Stomach (tissue), 8 donors: ENCODE measurements at regions not wholly inside any gene's neighbourhood (a gene's known extent, or its start where the extent isn't known, plus 50 kb on each side); places are given as distances from the start of the nearest gene placed in this dataset.

Source experiments
- DNase-seq, 2 donors: peaks; one replicate each; pipeline versions ENCODE4 v3.0.0 to v3.0.0-alpha.2; 2013 to 2019
- H3K27ac ChIP-seq, 5 donors: fragments of 200-600 bp in 4 of 5; sonication (generic) in 4 of 5; one replicate each; pipeline ENCODE4 v1.5.1; 2013 to 2019; ENCODE audit warnings: mild to moderate bottlenecking in 1 of 5, moderate library complexity in 1 of 5
- H3K27me3 ChIP-seq, 3 donors: fragments of 200-600 bp; sonication (generic); one replicate each; pipeline ENCODE4 v1.5.1; 2017 to 2019; ENCODE audit warnings: mixed run types in 1 of 3
- H3K36me3 ChIP-seq, 4 donors: fragments of 200-600 bp; sonication (generic); 1 replicate in 3 of 4; 2 replicates in 1 of 4; pipeline ENCODE4 v1.5.1; 2016 to 2019
- H3K4me1 ChIP-seq, 4 donors: fragments of 200-600 bp; sonication (generic); one replicate each; pipeline ENCODE4 v1.5.1; 2016 to 2019
- H3K4me3 ChIP-seq, 4 donors: fragments of 200-600 bp; sonication (generic) in 3 of 4; one replicate each; pipeline ENCODE4 v1.5.1; 2016 to 2019; ENCODE audit warnings: mild to moderate bottlenecking in 1 of 4
- H3K9me3 ChIP-seq, 4 donors: fragments of 200-600 bp; sonication (generic); one replicate each; pipeline ENCODE4 v1.5.1; 2016 to 2019
- EP300 ChIP-seq: sonication (generic); formaldehyde crosslinking; IDR thresholded peaks from one replicate; pipeline ENCODE4 v1.6.1; 2017; ENCODE audit warnings: antibody characterized with exemption
- POLR2A ChIP-seq, 4 donors: fragments of 450-650 bp; IDR thresholded peaks; one replicate each; pipeline ENCODE4 v1.6.1; 2016; ENCODE audit warnings: antibody characterized with exemption in 4 of 4, control low read depth in 2 of 4, mild to moderate bottlenecking in 1 of 4, moderate library complexity in 1 of 4
- POLR2AphosphoS5 ChIP-seq, 3 donors: sonication (generic); formaldehyde crosslinking; IDR thresholded peaks; one replicate each; pipeline ENCODE4 v1.6.1; 2016; ENCODE audit warnings: antibody characterized with exemption in 3 of 3
- WGBS, 5 donors: extraction: QIAGEN DNeasy Blood & Tissue Kit in 3 of 5; methylation state at CpG; one replicate each; pipeline versions ENCODE4 v1.1.5 to v1.1.7; 2013 to 2018; 5-methylcytosine and 5-hydroxymethylcytosine counted together
- intact Hi-C: fragments of 100-400 bp; cut with DNase I; formaldehyde crosslinking; loops from one replicate; pipeline ENCODE4 v1.15.1; 2023; ENCODE audit warnings: low total_unique reads
- TF ChIP-seq, protein P1 (sequence below), 7 experiments: fragments of 450-650 bp in 4 of 7; fragments of 200-600 bp in 3 of 7; sonication (generic) in 3 of 7; IDR thresholded peaks; one replicate each; pipeline ENCODE4 v1.5.1; 2016 to 2019; ENCODE audit warnings: antibody characterized with exemption in 7 of 7, control low read depth in 2 of 7, mild to moderate bottlenecking in 1 of 7
- donor health status: healthy with polysubstance abuse.
- donor health status: Bipolar disorder and iron deficiency.
- donor health status: healthy.

DNA sequence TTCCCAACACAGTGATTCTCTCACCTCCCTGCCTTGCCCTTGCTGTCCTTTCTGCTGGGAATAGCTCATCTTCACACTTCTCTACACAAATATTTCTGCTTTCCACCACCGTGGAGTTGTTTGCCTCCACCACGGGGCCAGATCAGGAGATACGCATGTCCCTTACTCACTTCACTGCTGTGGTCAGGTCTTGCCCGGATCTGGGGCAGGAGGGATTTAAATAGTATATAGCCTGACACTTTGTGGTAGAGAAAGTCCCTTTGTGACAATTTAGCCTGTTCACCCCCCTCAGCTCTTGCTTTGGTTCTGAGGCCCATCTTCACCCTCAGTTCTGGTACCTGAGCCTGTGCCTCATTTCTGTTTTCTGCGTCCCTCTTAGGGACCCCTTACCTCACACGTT, 92.6 kb upstream of the PREP start:
- H3K4me3 ChIP-seq = no peak overlapping the region
- 75 to 89% (median 76%) methylated on average over 6 of the region's 6 CpGs for WGBS, 5 donors
- H3K27me3 ChIP-seq = no peaks in the 10 kb centered on the region
- intact Hi-C loops = no loop called here
- H3K4me1 ChIP-seq = peaks cover 0 to 8% (median 7%) of the 10 kb centered on the region in 4 donors
- no peaks in the 10 kb centered on the region for H3K9me3 ChIP-seq
- TF ChIP-seq EP300 (no peak), POLR2AphosphoS5 (IDR thresholded peaks at IDR 0.05) (no peak), POLR2A (IDR thresholded peaks at IDR 0.05) (no peak)
- TF ChIP-seq, protein P1, sequence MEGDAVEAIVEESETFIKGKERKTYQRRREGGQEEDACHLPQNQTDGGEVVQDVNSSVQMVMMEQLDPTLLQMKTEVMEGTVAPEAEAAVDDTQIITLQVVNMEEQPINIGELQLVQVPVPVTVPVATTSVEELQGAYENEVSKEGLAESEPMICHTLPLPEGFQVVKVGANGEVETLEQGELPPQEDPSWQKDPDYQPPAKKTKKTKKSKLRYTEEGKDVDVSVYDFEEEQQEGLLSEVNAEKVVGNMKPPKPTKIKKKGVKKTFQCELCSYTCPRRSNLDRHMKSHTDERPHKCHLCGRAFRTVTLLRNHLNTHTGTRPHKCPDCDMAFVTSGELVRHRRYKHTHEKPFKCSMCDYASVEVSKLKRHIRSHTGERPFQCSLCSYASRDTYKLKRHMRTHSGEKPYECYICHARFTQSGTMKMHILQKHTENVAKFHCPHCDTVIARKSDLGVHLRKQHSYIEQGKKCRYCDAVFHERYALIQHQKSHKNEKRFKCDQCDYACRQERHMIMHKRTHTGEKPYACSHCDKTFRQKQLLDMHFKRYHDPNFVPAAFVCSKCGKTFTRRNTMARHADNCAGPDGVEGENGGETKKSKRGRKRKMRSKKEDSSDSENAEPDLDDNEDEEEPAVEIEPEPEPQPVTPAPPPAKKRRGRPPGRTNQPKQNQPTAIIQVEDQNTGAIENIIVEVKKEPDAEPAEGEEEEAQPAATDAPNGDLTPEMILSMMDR (IDR thresholded peaks at IDR 0.05) = no peak
- DNase-seq = no peak
- H3K27ac ChIP-seq = no peak overlapping the region
- no peaks in the 10 kb centered on the region for H3K36me3 ChIP-seq

DNA sequence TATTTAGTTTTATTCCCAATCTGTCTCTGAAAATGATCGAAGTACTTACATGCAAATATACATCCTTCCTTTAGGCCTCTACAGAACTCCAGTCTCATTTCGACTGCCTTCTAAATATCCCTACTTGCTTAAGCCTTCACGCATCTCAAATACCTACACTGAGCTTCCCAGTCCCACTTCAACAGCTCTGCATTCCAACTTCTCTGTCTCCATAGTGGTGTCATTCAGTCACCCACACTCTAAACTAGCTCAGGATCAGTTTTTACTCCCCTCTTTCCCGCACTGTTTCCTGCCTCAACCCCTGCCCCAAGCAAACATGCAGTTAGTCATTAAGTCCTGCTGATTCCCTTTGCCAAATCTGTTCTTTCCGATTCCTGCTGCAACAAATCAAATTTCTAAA, 91.8 kb upstream of the PREP start:
- Histone ChIP-seq H3K27me3 (no peaks in the 10 kb centered on the region), H3K9me3 (no peaks in the 10 kb centered on the region), H3K27ac (no peak overlapping the region), H3K36me3 (no peaks in the 10 kb centered on the region), H3K4me3 (no peak overlapping the region), H3K4me1 (peaks cover 0 to 9% (median 7%) of the 10 kb centered on the region in 4 donors)
- TF ChIP-seq, protein P1 (IDR thresholded peaks at IDR 0.05) = no peak
- TF ChIP-seq POLR2A (IDR thresholded peaks at IDR 0.05) = no peak
- TF ChIP-seq POLR2AphosphoS5 (IDR thresholded peaks at IDR 0.05) = no peak
- TF ChIP-seq EP300 = no peak
- 85 to 93% (median 90%) methylated on average over 5 of the region's 5 CpGs for WGBS, 5 donors
- DNase-seq = no peak
- intact Hi-C loops = no loop called here

DNA sequence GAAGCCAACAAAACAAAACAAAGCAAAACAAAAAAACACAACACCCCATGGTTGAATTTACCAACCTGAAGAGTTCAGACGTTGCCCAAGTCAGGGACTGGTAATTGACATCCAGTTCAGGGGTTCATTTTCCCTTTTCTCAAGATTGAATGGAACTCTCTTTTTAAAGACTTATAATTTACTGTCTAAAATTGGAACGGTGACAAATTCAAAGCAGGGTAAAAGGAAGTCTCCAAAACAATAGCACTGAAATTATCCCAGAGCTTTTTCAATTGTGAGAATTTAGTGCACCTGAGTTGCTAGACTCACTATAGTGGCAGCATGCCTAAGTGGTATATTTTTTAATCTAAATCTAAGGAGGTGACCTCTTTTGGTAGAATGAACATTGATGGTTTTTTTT, 90.9 kb upstream of the PREP start:
- Histone ChIP-seq H3K4me3 (no peak overlapping the region), H3K27ac (peak overlapping the region in 1 of 5 donors; percentile 14), H3K9me3 (no peaks in the 10 kb centered on the region), H3K27me3 (no peaks in the 10 kb centered on the region), H3K36me3 (no peaks in the 10 kb centered on the region), H3K4me1 (peaks cover 8 to 18% (median 12%) of the 10 kb centered on the region in 4 donors)
- intact Hi-C loops = no loop called here
- no peak for DNase-seq
- no peak for TF ChIP-seq POLR2AphosphoS5 (IDR thresholded peaks at IDR 0.05)
- TF ChIP-seq EP300 = no peak
- no peak for TF ChIP-seq POLR2A (IDR thresholded peaks at IDR 0.05)
- TF ChIP-seq, protein P1 (IDR thresholded peaks at IDR 0.05) = no peak
- WGBS, 5 donors = 50 to 74% (median 65%) methylated on average over 2 of the region's 2 CpGs

DNA sequence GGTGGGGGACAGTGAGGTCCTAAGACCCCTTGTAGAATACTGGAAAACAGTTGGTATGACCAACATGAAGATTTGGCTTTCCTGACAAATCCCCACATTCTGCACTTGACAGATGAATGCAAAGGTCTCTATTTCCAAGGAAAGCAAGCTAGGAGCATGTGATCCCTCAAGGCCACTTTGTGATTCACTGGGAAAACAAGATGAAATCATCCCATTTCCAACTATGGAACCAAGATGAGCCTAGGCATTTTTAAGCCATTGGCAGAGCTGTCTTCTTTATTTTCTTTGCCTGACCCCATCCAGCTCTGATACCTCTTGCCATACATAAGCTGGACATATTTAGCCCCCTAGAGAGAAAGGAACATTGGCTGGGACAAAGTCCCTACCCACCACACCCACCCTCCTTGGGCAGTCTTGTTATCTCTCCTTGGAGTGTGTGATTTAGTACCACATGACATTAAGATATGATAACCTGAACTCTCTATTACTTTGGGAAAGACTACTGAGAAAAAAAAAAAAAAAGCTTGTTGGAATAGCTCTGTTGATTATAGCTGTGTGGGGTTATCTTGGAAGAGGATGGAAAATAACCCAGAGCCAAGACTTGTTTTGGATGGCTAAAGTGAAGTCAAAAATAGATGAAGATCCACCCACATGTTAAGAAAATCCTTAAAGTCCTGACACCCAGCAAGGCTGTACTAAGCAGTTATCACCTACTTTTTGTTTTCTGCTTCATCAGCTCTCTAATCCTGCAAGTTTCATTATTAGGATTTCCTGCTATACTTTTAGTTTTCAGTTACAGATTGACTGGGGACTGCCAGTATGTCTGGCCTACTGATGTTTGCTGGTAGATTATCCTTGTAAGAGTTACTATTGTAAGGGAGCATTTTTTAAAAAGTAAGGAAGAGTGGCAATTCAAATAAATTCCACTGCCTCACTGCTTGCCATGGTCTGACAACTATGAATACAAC, 90.1 kb upstream of the PREP start:
- no peak overlapping the region for H3K4me3 ChIP-seq
- no peaks in the 10 kb centered on the region for H3K27me3 ChIP-seq
- peak overlapping the region in 1 of 5 donors; percentile 14 for H3K27ac ChIP-seq
- no peaks in the 10 kb centered on the region for H3K36me3 ChIP-seq
- TF ChIP-seq POLR2AphosphoS5 (IDR thresholded peaks at IDR 0.05) = no peak
- TF ChIP-seq EP300 = no peak
- no peak for TF ChIP-seq POLR2A (IDR thresholded peaks at IDR 0.05)
- TF ChIP-seq, protein P1 (IDR thresholded peaks at IDR 0.05) = no peak
- intact Hi-C loops = no loop called here
- H3K9me3 ChIP-seq = no peaks in the 10 kb centered on the region
- DNase-seq = no peak
- peaks cover 8 to 26% (median 19%) of the 10 kb centered on the region in 4 donors for H3K4me1 ChIP-seq
